Endothelial cell of umbilical vein (primary cell): ENCODE measurements at regions not wholly inside any gene's neighbourhood (a gene's known extent, or its start where the extent isn't known, plus 50 kb on each side); places are given as distances from the start of the nearest gene placed in this dataset.

ENCODE experiments used
- BruUV-seq: library from RNA; stranded (reverse); fragments of 400-500 nt; replicated peaks from 2 replicates; lab custom pipeline; 2021; lab: Mats Ljungman, UMichigan
- CTCF ChIA-PET: fragments of 300-600, 350-600 bp; sonication (Branson Sonifier 250); formaldehyde crosslinking; loops from one replicate; lab custom pipeline; 2021; ENCODE audit warnings: antibody characterized with exemption, inconsistent platforms; lab: Charles Lee
- POLR2A ChIA-PET: fragments of 300-600, 350-600 bp; sonication (Branson Sonifier 250); formaldehyde crosslinking; loops from one replicate; lab custom pipeline; 2021; ENCODE audit warnings: antibody characterized with exemption, inconsistent platforms; lab: Charles Lee
- DNase-seq: peaks from one replicate; pipeline ENCODE4 v3.0.0-alpha.2; 2011; ENCODE audit warnings: low read depth, low spot score
- FAIRE-seq: peaks from 2 replicates; lab custom pipeline; 2011; peaks lifted over from hg19 to GRCh38; lab: Jason Lieb, UNC
- H2AFZ ChIP-seq: 2 replicates; pipeline ENCODE4 v1.6.0; 2012; ENCODE audit warnings: low read depth, low read length, control low read depth, inconsistent platforms
- H3K27ac ChIP-seq: 2 replicates; pipeline ENCODE4 v1.5.1; 2011; ENCODE audit warnings: low read depth, mild to moderate bottlenecking, control low read depth, low read length, moderate library complexity; ENCODE audit not compliant: insufficient read depth
- H3K27me3 ChIP-seq, 2 experiments: 2 replicates each; pipeline versions ENCODE4 v1.6.0 to v1.6.1; 2011; ENCODE audit warnings: low read length in 2 of 2, mixed read lengths in 1 of 2; ENCODE audit not compliant: control insufficient read depth in 2 of 2, insufficient read depth in 2 of 2
- H3K36me3 ChIP-seq, 2 experiments: 2 replicates in 1 of 2; 3 replicates in 1 of 2; pipeline ENCODE4 v1.5.1; 2011; ENCODE audit warnings: low read length in 2 of 2, mild to moderate bottlenecking in 1 of 2, moderate library complexity in 1 of 2; ENCODE audit not compliant: control insufficient read depth in 2 of 2, insufficient read depth in 2 of 2; ENCODE audit errors: extremely low read depth in 1 of 2
- H3K4me1 ChIP-seq: 3 replicates; pipeline ENCODE4 v1.5.1; 2011; ENCODE audit warnings: mild to moderate bottlenecking, low read length; ENCODE audit not compliant: control insufficient read depth, insufficient read depth; ENCODE audit errors: extremely low read depth
- H3K4me2 ChIP-seq: 2 replicates; pipeline ENCODE4 v1.6.1; 2011; ENCODE audit warnings: low read length, control low read depth, mixed read lengths; ENCODE audit not compliant: insufficient read depth
- H3K4me3 ChIP-seq, 3 experiments: fragments of 200-600 bp in 1 of 3; sonication (generic), shearing (Covaris generic) in 1 of 3; replicated peaks in 1 of 3; 2 replicates each; pipeline ENCODE4 v1.5.1; 2011 to 2016; ENCODE audit warnings: control low read depth in 3 of 3, low read length in 3 of 3, mild to moderate bottlenecking in 2 of 3, inconsistent platforms in 1 of 3, low read depth in 1 of 3, moderate library complexity in 1 of 3; ENCODE audit not compliant: insufficient read depth in 1 of 3
- H3K79me2 ChIP-seq: 2 replicates; pipeline ENCODE4 v1.6.0; 2012; ENCODE audit warnings: low read length, inconsistent platforms; ENCODE audit not compliant: control insufficient read depth, insufficient read depth
- H3K9ac ChIP-seq: replicated peaks from 2 replicates; pipeline ENCODE3; 2011; ENCODE audit warnings: low read length, control low read depth; ENCODE audit not compliant: insufficient read depth; ENCODE audit errors: extremely low read depth
- H3K9me1 ChIP-seq: replicated peaks from 3 replicates; pipeline ENCODE4 v1.6.0; 2011; ENCODE audit warnings: mild to moderate bottlenecking, low read length; ENCODE audit not compliant: control insufficient read depth, insufficient read depth; ENCODE audit errors: extremely low read depth
- H3K9me3 ChIP-seq: replicated peaks from 2 replicates; pipeline ENCODE4 v1.5.1; 2012; ENCODE audit warnings: low read length, inconsistent platforms; ENCODE audit not compliant: control insufficient read depth, insufficient read depth
- H4K20me1 ChIP-seq: replicated peaks from 2 replicates; pipeline ENCODE3; 2011; ENCODE audit warnings: mild to moderate bottlenecking, low read length; ENCODE audit not compliant: control insufficient read depth, insufficient read depth; ENCODE audit errors: extremely low read depth
- CTCF ChIP-seq, 2 donors: IDR thresholded peaks; 1 replicate in 1 of 2; 2 replicates in 1 of 2; pipeline ENCODE4 v1.5.1; 2011; ENCODE audit warnings: low read length in 2 of 2, mild to moderate bottlenecking in 2 of 2, moderate library complexity in 2 of 2, control low read depth in 1 of 2, inconsistent platforms in 1 of 2, low read depth in 1 of 2; ENCODE audit not compliant: insufficient read depth in 1 of 2; ENCODE audit errors: extremely low read depth in 1 of 2
- EZH2 ChIP-seq: IDR thresholded peaks from 2 replicates; pipeline ENCODE4 v1.6.1; 2012; ENCODE audit warnings: borderline replicate concordance, low read depth, mild to moderate bottlenecking, moderate library complexity, low read length, inconsistent platforms; ENCODE audit not compliant: severe bottlenecking
- FOS ChIP-seq: IDR thresholded peaks from 2 replicates; pipeline ENCODE4 v1.6.1; 2011; ENCODE audit warnings: mild to moderate bottlenecking, low read length, moderate library complexity, borderline replicate concordance; ENCODE audit not compliant: insufficient read depth
- GATA2 ChIP-seq: IDR thresholded peaks from 2 replicates; pipeline ENCODE4 v1.7.0; 2011; ENCODE audit warnings: low read depth, mild to moderate bottlenecking, moderate library complexity, mixed read lengths, low read length; ENCODE audit not compliant: insufficient read length, insufficient read depth
- JUN ChIP-seq: IDR thresholded peaks from 2 replicates; pipeline ENCODE4 v1.6.1; 2011; ENCODE audit warnings: borderline replicate concordance, low read depth; ENCODE audit not compliant: insufficient read length, insufficient read depth
- MAX ChIP-seq: IDR thresholded peaks from 2 replicates; pipeline ENCODE4 v1.6.1; 2011; ENCODE audit not compliant: insufficient read depth, insufficient read length
- MYC ChIP-seq: IDR thresholded peaks from one replicate; pipeline ENCODE4 v1.6.1; 2011; ENCODE audit warnings: mild to moderate bottlenecking, low read depth, low read length
- POLR2A ChIP-seq: IDR thresholded peaks from 2 replicates; pipeline ENCODE4 v1.6.1; 2012; ENCODE audit warnings: low read depth, mild to moderate bottlenecking, control low read depth, low read length
- POLR2AphosphoS5 ChIP-seq: IDR thresholded peaks from 2 replicates; pipeline ENCODE4 v1.6.1; 2012; ENCODE audit warnings: low read depth, mild to moderate bottlenecking, control low read depth, low read length, moderate library complexity; ENCODE audit not compliant: insufficient read depth
- dilution Hi-C: fragments of 300-500 bp; cut with MboI; formaldehyde crosslinking; loops from one replicate; pipeline ENCODE4 v1.15.0; 2019; ENCODE audit warnings: low sequenced_read_pairs; ENCODE audit not compliant: extremely low pct_ligation_motif_present
- intact Hi-C: fragments of 100-400 bp; cut with micrococcal nuclease; formaldehyde crosslinking; loops from one replicate; pipeline ENCODE4 v1.10.0; 2022

GRCh38 chr6:153488267-153488666 lies 357.2 kb upstream of the RGS17 start:
- no peak overlapping the region for H3K9ac ChIP-seq
- dilution Hi-C loops (no loop called here), intact Hi-C loops (no loop called here)
- H3K27me3 ChIP-seq, result no peaks in the 10 kb centered on the region
- DNase-seq (no peak), FAIRE-seq (no peak)
- no peak for TF ChIP-seq MYC
- TF ChIP-seq POLR2AphosphoS5, result no peak
- no peak for TF ChIP-seq GATA2
- TF ChIP-seq MAX, result no peak
- no peak for TF ChIP-seq POLR2A
- TF ChIP-seq CTCF (IDR thresholded peaks at IDR 0.05; ENCODE audit: extremely low read depth in 1 of 2, insufficient read depth in 1 of 2, low read depth in 1 of 2, low read length in 2 of 2), result no peak
- no peak for TF ChIP-seq FOS
- no peak for TF ChIP-seq EZH2
- TF ChIP-seq JUN, result no peak
- H3K9me3 ChIP-seq, result peaks cover 2% of the 10 kb centered on the region
- H3K4me1 ChIP-seq, result no peaks in the 10 kb centered on the region
- ChIA-PET CTCF (no interaction called here), POLR2A (no interaction called here)
- no peak overlapping the region for H3K27ac ChIP-seq
- H2AFZ ChIP-seq, result no peak overlapping the region
- H3K4me2 ChIP-seq, result no peak overlapping the region
- no peak overlapping the region for H3K4me3 ChIP-seq
- H3K9me1 ChIP-seq, result no peaks in the 10 kb centered on the region
- no peaks in the 10 kb centered on the region for H3K36me3 ChIP-seq
- H3K79me2 ChIP-seq, result no peaks in the 10 kb centered on the region
- H4K20me1 ChIP-seq, result no peaks in the 10 kb centered on the region
- BruUV-seq, result no TSS peak
